WERI-Rb-1 (cell line): ENCODE measurements at regions not wholly inside any gene's neighbourhood (a gene's known extent, or its start where the extent isn't known, plus 50 kb on each side); places are given as distances from the start of the nearest gene placed in this dataset.

Experiments
- DNase-seq: peaks from one replicate; pipeline ENCODE4 v3.0.0-alpha.2; 2020
- H3K27ac ChIP-seq: fragments of 250-450 bp; sonication (Bioruptor Pico); 2 replicates; pipeline ENCODE4 v1.5.1; 2020; ENCODE audit warnings: mild to moderate bottlenecking, moderate library complexity
- H3K27me3 ChIP-seq: fragments of 250-450 bp; sonication (Bioruptor Pico); 2 replicates; pipeline ENCODE4 v1.5.1; 2021; ENCODE audit warnings: mild to moderate bottlenecking, low read depth, moderate library complexity; ENCODE audit not compliant: insufficient read depth, severe bottlenecking
- H3K36me3 ChIP-seq: fragments of 250-450 bp; sonication (Bioruptor Pico); 2 replicates; pipeline ENCODE4 v1.5.1; 2020; ENCODE audit warnings: mild to moderate bottlenecking, moderate library complexity
- H3K4me3 ChIP-seq: 2 replicates; pipeline ENCODE4 v1.5.1; 2011; ENCODE audit warnings: low read depth, mild to moderate bottlenecking, control low read depth, low read length
- H3K9me3 ChIP-seq: fragments of 250-450 bp; sonication (Bioruptor Pico); 2 replicates; pipeline ENCODE4 v1.5.1; 2021; ENCODE audit warnings: mild to moderate bottlenecking, moderate library complexity; ENCODE audit not compliant: severe bottlenecking
- CTCF ChIP-seq: IDR thresholded peaks from 2 replicates; pipeline ENCODE4 v1.5.1; 2011; ENCODE audit warnings: low read depth, mild to moderate bottlenecking, control low read depth, inconsistent platforms, low read length

GRCh38 chr5:116674881-116675625 is 100.4 kb upstream of the SEMA6A start:
- Histone ChIP-seq H3K9me3 (no peaks in the 10 kb centered on the region), H3K27me3 (no peaks in the 10 kb centered on the region), H3K36me3 (no peaks in the 10 kb centered on the region), H3K27ac (no peak overlapping the region), H3K4me3 (no peak overlapping the region)
- DNase-seq = no peak
- no peak for TF ChIP-seq CTCF

GRCh38 chr5:116673453-116673852 is 98.8 kb upstream of the SEMA6A start:
- DNase-seq = no peak
- no peaks in the 10 kb centered on the region for H3K27me3 ChIP-seq

GRCh38 chr5:116672203-116672602 is 97.6 kb upstream of the SEMA6A start:
- Histone ChIP-seq H3K27ac (no peak overlapping the region), H3K4me3 (no peak overlapping the region), H3K27me3 (no peaks in the 10 kb centered on the region), H3K36me3 (no peaks in the 10 kb centered on the region), H3K9me3 (no peaks in the 10 kb centered on the region)
- DNase-seq = no peak
- no peak for TF ChIP-seq CTCF

More at GRCh38 chr5:116673453-116673852, 98.8 kb upstream of the SEMA6A start:
- no peaks in the 10 kb centered on the region for H3K36me3 ChIP-seq
- H3K4me3 ChIP-seq = no peak overlapping the region
- H3K9me3 ChIP-seq = no peaks in the 10 kb centered on the region
- H3K27ac ChIP-seq = no peak overlapping the region
- TF ChIP-seq CTCF = no peak

- Histone ChIP-seq H3K4me3 (no peak overlapping the region), H3K27ac (no peak overlapping the region), H3K27me3 (no peaks in the 10 kb centered on the region), H3K36me3 (no peaks in the 10 kb centered on the region), H3K9me3 (no peaks in the 10 kb centered on the region)
- DNase-seq = no peak
- no peak for TF ChIP-seq CTCF
These were observed 96.7 kb upstream of the SEMA6A start for GRCh38 chr5:116671211-116671736.

GRCh38 chr5:116669261-116670031 is 94.8 kb upstream of the SEMA6A start:
- Histone ChIP-seq H3K36me3 (no peaks in the 10 kb centered on the region), H3K27ac (no peak overlapping the region), H3K27me3 (no peaks in the 10 kb centered on the region), H3K4me3 (no peak overlapping the region), H3K9me3 (no peaks in the 10 kb centered on the region)
- DNase-seq = no peak
- no peak for TF ChIP-seq CTCF
